AG09309 (cell line): ENCODE measurements at regions not wholly inside any gene's neighbourhood (a gene's known extent, or its start where the extent isn't known, plus 50 kb on each side); places are given as distances from the start of the nearest gene placed in this dataset.

ENCODE experiments used
- DNase-seq: peaks from one replicate; pipeline ENCODE4 v3.0.0-alpha.2; 2010; ENCODE audit warnings: low read depth
- H3K4me3 ChIP-seq: 2 replicates; pipeline ENCODE4 v1.5.1; 2011; ENCODE audit warnings: mild to moderate bottlenecking, low read depth, low read length, moderate library complexity; ENCODE audit not compliant: control insufficient read depth
- CTCF ChIP-seq: IDR thresholded peaks from 2 replicates; pipeline ENCODE4 v1.5.1; 2011; ENCODE audit warnings: mild to moderate bottlenecking, low read depth, low read length, inconsistent platforms; ENCODE audit not compliant: insufficient read depth, control insufficient read depth; ENCODE audit errors: missing control alignments

DNA sequence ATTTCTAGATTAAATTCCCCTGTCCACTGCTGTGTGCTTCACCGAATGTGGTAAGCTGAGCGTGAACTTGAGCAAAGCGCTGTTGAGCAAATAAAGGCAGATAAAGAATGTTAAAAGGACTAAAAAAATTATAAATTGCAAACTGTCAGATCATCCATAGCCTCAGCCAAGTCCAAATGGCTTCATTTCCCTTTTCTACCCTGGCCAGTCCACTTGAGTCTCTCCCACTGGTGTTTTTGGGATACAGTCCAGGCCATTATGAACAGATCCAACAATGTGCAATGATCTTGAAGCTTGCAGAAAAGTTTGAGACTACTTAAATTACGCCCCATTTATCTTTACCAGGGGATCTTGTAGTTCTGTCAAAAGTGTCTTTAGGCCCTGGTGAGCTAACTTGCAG is 254.6 kb upstream of the PIK3C3 start:
- no peak for TF ChIP-seq CTCF
- no peak overlapping the region for H3K4me3 ChIP-seq
- no peak for DNase-seq

GRCh38 chr18:41695441-41695840 is 259.6 kb upstream of the PIK3C3 start:
- H3K4me3 ChIP-seq: no peak overlapping the region
- TF ChIP-seq CTCF: no peak
- no peak for DNase-seq

DNA sequence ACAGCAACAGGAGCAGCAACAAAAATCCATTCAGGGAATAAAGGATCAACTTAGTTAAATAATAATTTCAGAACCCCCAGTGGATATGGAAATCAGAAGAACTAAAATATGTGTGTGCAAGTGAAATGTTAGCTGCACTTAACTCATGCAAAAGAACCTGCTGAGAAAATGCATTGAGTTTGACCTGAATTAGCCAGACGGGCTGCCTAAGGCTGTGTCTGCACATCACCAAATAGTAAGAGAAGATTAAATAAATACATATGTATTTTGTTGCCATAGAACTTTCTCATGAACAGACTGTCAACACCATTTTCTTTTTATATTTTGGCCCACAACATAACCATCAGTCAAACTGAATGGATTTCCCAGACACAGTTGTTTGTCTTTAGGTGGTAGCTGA is 262.0 kb upstream of the PIK3C3 start:
- no peak for DNase-seq
- no peak for TF ChIP-seq CTCF
- H3K4me3 ChIP-seq: no peak overlapping the region

DNA sequence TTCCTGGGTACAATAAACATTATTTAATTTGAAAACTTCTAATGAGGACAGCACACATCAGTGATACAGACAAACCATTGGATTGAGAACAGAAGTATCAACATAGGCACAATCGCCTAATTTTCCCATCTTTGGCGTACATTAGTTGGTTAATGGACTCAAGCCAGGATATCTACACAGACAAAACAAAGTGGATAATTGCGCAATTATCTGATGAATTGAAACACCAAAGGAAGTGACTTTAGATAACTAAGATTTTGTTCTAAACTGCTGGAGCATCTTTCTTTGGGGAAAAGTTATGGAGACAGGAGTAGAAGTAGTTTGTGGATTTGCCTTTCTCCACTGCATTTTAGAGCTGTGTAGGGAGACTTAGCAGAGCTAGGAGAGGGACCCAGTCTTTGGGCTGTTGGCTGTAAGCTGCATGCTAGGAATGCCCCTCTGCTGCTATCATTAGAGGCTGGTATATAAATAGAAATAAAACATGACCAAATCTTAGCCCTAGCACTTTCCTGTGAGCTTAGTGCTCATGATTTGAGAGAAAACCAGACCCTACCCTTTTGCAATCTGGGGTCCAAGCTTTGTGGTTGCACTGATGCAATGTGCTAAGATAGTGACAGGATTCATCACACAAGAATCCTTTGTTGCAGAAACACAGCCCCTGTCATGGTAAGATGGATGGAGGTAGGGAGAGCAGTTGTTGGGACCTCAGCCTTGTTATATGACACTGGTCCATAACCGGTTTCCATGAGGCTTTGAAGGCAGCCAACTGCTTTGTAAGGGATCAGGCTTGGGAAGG is 264.5 kb upstream of the PIK3C3 start:
- H3K4me3 ChIP-seq: no peak overlapping the region
- no peak for TF ChIP-seq CTCF
- DNase-seq: no peak

- no peak overlapping the region for H3K4me3 ChIP-seq
- no peak for TF ChIP-seq CTCF
- no peak for DNase-seq
Measured at GRCh38 chr18:41687138-41687537, 267.9 kb upstream of the PIK3C3 start.

GRCh38 chr18:41681138-41681880 is 273.7 kb upstream of the PIK3C3 start:
- H3K4me3 ChIP-seq: no peak overlapping the region
- no peak for DNase-seq
- TF ChIP-seq CTCF: no peak
